Neural progenitor cell (in vitro differentiated cells): ENCODE measurements at regions not wholly inside any gene's neighbourhood (a gene's known extent, or its start where the extent isn't known, plus 50 kb on each side); places are given as distances from the start of the nearest gene placed in this dataset.

Experiments
- DNase-seq: peaks from one replicate; pipeline ENCODE4 v3.0.0-alpha.2; 2016; ENCODE audit warnings: low spot score
- H2AFZ ChIP-seq: fragments of 200-600 bp; sonication (generic); replicated peaks from 2 replicates; pipeline ENCODE4 v1.6.1; 2016; ENCODE audit warnings: antibody characterized with exemption
- H3F3A ChIP-seq: fragments of 200-600 bp; sonication (generic); 2 replicates; pipeline ENCODE4 v1.6.1; 2016; ENCODE audit warnings: antibody characterized with exemption, low read depth
- H3K27ac ChIP-seq: fragments of 200-600 bp; sonication (generic); 2 replicates; pipeline ENCODE4 v1.5.1; 2016; ENCODE audit warnings: mild to moderate bottlenecking
- H3K27me3 ChIP-seq: fragments of 200-600 bp; sonication (generic); 2 replicates; pipeline ENCODE4 v1.6.1; 2016; ENCODE audit warnings: mild to moderate bottlenecking, moderate library complexity
- H3K36me3 ChIP-seq: fragments of 200-600 bp; sonication (generic); 2 replicates; pipeline ENCODE4 v1.5.1; 2016
- H3K4me1 ChIP-seq: fragments of 200-600 bp; sonication (generic); 2 replicates; pipeline ENCODE4 v1.6.1; 2016; ENCODE audit warnings: mixed run types
- H3K4me2 ChIP-seq: fragments of 200-600 bp; sonication (generic); 2 replicates; pipeline ENCODE4 v1.6.1; 2016
- H3K4me3 ChIP-seq: fragments of 200-600 bp; sonication (generic); 2 replicates; pipeline ENCODE4 v1.5.1; 2016
- H3K79me2 ChIP-seq: fragments of 200-600 bp; sonication (generic); 2 replicates; pipeline ENCODE4 v1.6.1; 2016; ENCODE audit warnings: low read depth
- H3K9ac ChIP-seq: fragments of 200-600 bp; sonication (generic); 2 replicates; pipeline ENCODE4 v1.6.1; 2016
- H3K9me3 ChIP-seq: fragments of 200-600 bp; sonication (generic); 2 replicates; pipeline ENCODE4 v1.5.1; 2016; ENCODE audit warnings: low read depth
- H4K20me1 ChIP-seq: fragments of 200-600 bp; sonication (generic); 2 replicates; pipeline ENCODE4 v1.6.1; 2016; ENCODE audit warnings: low read depth
- H3K27ac Mint-ChIP-seq: 3 replicates; pipeline ENCODE4 v1.8.0; 2021; ENCODE audit warnings: mixed read lengths
- H3K27me3 Mint-ChIP-seq: 2 replicates; pipeline ENCODE4 v1.8.0; 2022; ENCODE audit warnings: low read depth, mild to moderate bottlenecking, inconsistent platforms, moderate library complexity, mixed read lengths; ENCODE audit not compliant: insufficient read depth
- H3K36me3 Mint-ChIP-seq: 3 replicates; pipeline ENCODE4 v1.8.0; 2021; ENCODE audit warnings: mixed read lengths
- H3K4me1 Mint-ChIP-seq: 3 replicates; pipeline ENCODE4 v1.8.0; 2021; ENCODE audit warnings: mixed read lengths
- H3K4me3 Mint-ChIP-seq: 3 replicates; pipeline ENCODE4 v1.8.0; 2021; ENCODE audit warnings: mild to moderate bottlenecking, moderate library complexity, mixed read lengths
- H3K9me3 Mint-ChIP-seq: 3 replicates; pipeline ENCODE4 v1.8.0; 2020; ENCODE audit warnings: mixed read lengths
- EZH2 ChIP-seq: fragments of 200-600 bp; sonication (generic); IDR thresholded peaks from 2 replicates; pipeline ENCODE4 v1.6.1; 2017; ENCODE audit warnings: antibody characterized with exemption, mild to moderate bottlenecking, moderate library complexity
- EZH2phosphoT487 ChIP-seq: fragments of 200-600 bp; sonication (generic); IDR thresholded peaks from 2 replicates; pipeline ENCODE4 v1.6.1; 2017; ENCODE audit warnings: antibody characterized with exemption
- TF ChIP-seq, protein P1 (sequence below): fragments of 200-600 bp; sonication (generic); IDR thresholded peaks from 2 replicates; pipeline ENCODE4 v1.5.1; 2017; ENCODE audit warnings: antibody characterized with exemption, mild to moderate bottlenecking

DNA sequence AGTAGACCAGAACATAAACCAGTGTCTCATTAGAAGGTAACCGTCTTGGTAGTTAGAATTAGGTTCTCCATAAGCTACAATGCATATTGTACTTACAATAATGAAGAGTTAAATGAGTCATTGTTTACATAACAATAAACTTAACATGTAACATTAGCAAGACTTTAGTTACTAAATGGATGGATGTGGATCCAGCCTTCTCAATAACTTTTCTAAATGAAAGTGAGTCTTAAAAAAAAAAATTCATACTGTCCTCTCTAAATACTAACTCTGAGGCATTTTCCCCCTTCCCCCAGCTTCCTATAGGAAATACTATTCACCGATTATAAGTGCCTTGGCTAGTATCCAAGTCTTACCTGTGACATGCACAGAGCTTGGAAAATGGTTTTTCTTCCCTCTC is 155.3 kb downstream of the CYB561 start:
- H3K4me3 ChIP-seq: no peak overlapping the region
- Mint-ChIP-seq H3K4me1 (peaks cover 18% of the 10 kb centered on the region), H3K27ac (no peak overlapping the region)

DNA sequence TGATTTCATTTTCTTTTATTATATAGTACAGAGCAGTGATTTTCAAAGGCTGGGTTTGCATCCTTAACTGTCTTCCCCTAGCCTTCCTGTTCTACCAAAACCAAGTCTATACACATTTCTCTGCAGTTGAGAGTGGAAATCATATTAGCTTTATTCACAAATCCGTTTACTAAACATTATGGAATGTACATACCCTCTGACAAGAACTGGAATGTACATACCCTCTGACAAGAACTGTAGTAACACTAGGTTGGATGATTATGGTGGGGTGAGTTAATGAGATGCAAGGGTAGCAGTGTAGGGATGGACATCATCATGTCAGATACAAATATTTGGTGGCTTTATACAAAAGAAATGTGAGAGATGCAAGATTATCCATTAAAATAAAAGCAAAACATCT is 154.8 kb downstream of the CYB561 start:
- Histone ChIP-seq H3K27me3 (no peaks in the 10 kb centered on the region), H4K20me1 (no peaks in the 10 kb centered on the region), H3K9ac (no peak overlapping the region), H3K27ac (no peak overlapping the region), H3K9me3 (peaks cover 11% of the 10 kb centered on the region), H3K4me2 (no peak overlapping the region), H3K4me1 (no peaks in the 10 kb centered on the region), H3K79me2 (no peaks in the 10 kb centered on the region), H3K4me3 (no peak overlapping the region), H2AFZ (no peak overlapping the region), H3F3A (no peaks in the 10 kb centered on the region), H3K36me3 (no peaks in the 10 kb centered on the region)
- DNase-seq: no peak
- TF ChIP-seq EZH2: no peak
- TF ChIP-seq, protein P1, sequence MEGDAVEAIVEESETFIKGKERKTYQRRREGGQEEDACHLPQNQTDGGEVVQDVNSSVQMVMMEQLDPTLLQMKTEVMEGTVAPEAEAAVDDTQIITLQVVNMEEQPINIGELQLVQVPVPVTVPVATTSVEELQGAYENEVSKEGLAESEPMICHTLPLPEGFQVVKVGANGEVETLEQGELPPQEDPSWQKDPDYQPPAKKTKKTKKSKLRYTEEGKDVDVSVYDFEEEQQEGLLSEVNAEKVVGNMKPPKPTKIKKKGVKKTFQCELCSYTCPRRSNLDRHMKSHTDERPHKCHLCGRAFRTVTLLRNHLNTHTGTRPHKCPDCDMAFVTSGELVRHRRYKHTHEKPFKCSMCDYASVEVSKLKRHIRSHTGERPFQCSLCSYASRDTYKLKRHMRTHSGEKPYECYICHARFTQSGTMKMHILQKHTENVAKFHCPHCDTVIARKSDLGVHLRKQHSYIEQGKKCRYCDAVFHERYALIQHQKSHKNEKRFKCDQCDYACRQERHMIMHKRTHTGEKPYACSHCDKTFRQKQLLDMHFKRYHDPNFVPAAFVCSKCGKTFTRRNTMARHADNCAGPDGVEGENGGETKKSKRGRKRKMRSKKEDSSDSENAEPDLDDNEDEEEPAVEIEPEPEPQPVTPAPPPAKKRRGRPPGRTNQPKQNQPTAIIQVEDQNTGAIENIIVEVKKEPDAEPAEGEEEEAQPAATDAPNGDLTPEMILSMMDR: no peak
- no peak for TF ChIP-seq EZH2phosphoT487
- H3K27me3 Mint-ChIP-seq: no peaks in the 10 kb centered on the region
- H3K27ac Mint-ChIP-seq: no peak overlapping the region
- no peak overlapping the region for H3K4me3 Mint-ChIP-seq
- peaks cover 20% of the 10 kb centered on the region for H3K4me1 Mint-ChIP-seq
- peaks cover 22% of the 10 kb centered on the region for H3K9me3 Mint-ChIP-seq
- H3K36me3 Mint-ChIP-seq: peaks cover 33% of the 10 kb centered on the region

More for the DNA sequence above, 155.3 kb downstream of the CYB561 start:
- Mint-ChIP-seq H3K36me3 (peaks cover 32% of the 10 kb centered on the region), H3K27me3 (no peaks in the 10 kb centered on the region), H3K4me3 (no peak overlapping the region), H3K9me3 (peaks cover 21% of the 10 kb centered on the region)
- DNase-seq: no peak
- H2AFZ ChIP-seq: no peak overlapping the region
- H3K27me3 ChIP-seq: no peaks in the 10 kb centered on the region
- H3K79me2 ChIP-seq: no peaks in the 10 kb centered on the region
- no peaks in the 10 kb centered on the region for H4K20me1 ChIP-seq
- peaks cover 11% of the 10 kb centered on the region for H3K9me3 ChIP-seq
- H3K27ac ChIP-seq: no peak overlapping the region
- no peaks in the 10 kb centered on the region for H3K36me3 ChIP-seq
- TF ChIP-seq EZH2phosphoT487 (no peak), EZH2 (no peak)
- TF ChIP-seq, protein P1: no peak
- H3K4me1 ChIP-seq: no peaks in the 10 kb centered on the region
- H3K9ac ChIP-seq: no peak overlapping the region
- no peak overlapping the region for H3K4me2 ChIP-seq
- H3F3A ChIP-seq: no peaks in the 10 kb centered on the region

DNA sequence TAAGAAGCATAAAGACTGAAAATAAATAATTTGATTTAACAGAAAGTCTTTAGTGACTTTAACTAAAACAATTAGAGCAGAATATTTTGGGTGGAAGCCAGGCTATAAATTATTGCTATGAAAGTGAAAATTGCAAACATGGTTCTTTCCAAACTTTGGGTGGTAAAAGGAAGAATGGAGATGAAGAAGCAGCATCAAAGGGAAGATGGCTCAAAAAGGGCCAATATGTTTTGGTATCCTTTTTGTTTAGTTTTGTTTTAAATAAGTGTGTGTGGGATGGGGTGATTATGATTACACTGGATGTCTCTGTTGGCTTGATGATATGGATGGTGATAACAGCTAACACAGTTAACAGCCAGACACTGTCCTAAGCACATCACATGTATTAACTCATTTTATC is 153.7 kb downstream of the CYB561 start:
- Mint-ChIP-seq H3K27me3 (no peaks in the 10 kb centered on the region), H3K4me3 (no peak overlapping the region), H3K36me3 (peaks cover 36% of the 10 kb centered on the region), H3K4me1 (peaks cover 20% of the 10 kb centered on the region), H3K9me3 (peaks cover 20% of the 10 kb centered on the region), H3K27ac (no peak overlapping the region)
- Histone ChIP-seq H3K79me2 (no peaks in the 10 kb centered on the region), H3K9me3 (peaks cover 3% of the 10 kb centered on the region), H3K9ac (no peak overlapping the region), H3K4me1 (no peaks in the 10 kb centered on the region), H3K36me3 (no peaks in the 10 kb centered on the region), H3K27ac (no peak overlapping the region), H2AFZ (no peak overlapping the region), H3K4me2 (no peak overlapping the region), H3K4me3 (no peak overlapping the region), H3F3A (no peaks in the 10 kb centered on the region), H3K27me3 (no peaks in the 10 kb centered on the region), H4K20me1 (no peaks in the 10 kb centered on the region)
- TF ChIP-seq, protein P1: no peak
- no peak for DNase-seq
